RKO (cell line): ENCODE measurements at regions not wholly inside any gene's neighbourhood (a gene's known extent, or its start where the extent isn't known, plus 50 kb on each side); places are given as distances from the start of the nearest gene placed in this dataset.
"Not testable (repeated sequence)": the region's sequence is repeated elsewhere in the genome, so short reads cannot be mapped to it uniquely, and the experiment has no call there.

Experiments used
- DNase-seq: peaks from one replicate; pipeline ENCODE4 v3.0.0-alpha.2; 2016; ENCODE audit warnings: low spot score

DNA sequence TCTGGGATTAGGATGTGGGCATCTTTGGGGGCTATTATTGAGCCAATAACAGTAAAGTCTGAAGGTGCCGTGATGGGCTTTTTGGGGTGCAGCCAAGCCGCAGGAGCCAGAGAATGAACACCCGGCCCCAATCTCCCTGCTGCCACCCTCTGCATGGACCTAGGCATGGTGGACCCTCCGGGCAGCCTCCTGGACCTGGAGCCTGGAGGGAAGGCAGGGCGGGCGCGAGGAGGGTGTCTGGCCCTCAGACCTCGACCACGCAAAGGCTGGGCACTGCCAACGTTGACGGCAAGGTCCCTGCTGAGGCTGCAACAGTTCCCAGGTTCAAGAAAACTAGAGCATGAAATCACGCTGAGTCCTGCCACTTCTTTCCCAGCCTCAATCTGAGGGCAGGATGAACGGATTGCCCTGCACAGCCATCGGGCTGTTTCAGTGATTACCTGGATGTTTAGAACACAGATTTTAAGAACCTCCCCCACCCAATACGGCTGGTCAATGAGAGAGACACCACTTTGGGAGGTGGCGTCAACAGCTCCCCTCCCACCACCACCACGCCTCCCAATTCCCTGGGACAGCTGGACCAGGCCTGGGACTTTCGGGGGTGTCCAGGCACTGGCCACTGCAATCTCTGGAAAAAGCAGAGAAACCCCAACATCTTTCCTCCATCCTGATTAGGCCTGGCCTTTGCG lies 147.4 kb downstream of the NPIPB11 start:
- DNase-seq = not testable (repeated sequence)

DNA sequence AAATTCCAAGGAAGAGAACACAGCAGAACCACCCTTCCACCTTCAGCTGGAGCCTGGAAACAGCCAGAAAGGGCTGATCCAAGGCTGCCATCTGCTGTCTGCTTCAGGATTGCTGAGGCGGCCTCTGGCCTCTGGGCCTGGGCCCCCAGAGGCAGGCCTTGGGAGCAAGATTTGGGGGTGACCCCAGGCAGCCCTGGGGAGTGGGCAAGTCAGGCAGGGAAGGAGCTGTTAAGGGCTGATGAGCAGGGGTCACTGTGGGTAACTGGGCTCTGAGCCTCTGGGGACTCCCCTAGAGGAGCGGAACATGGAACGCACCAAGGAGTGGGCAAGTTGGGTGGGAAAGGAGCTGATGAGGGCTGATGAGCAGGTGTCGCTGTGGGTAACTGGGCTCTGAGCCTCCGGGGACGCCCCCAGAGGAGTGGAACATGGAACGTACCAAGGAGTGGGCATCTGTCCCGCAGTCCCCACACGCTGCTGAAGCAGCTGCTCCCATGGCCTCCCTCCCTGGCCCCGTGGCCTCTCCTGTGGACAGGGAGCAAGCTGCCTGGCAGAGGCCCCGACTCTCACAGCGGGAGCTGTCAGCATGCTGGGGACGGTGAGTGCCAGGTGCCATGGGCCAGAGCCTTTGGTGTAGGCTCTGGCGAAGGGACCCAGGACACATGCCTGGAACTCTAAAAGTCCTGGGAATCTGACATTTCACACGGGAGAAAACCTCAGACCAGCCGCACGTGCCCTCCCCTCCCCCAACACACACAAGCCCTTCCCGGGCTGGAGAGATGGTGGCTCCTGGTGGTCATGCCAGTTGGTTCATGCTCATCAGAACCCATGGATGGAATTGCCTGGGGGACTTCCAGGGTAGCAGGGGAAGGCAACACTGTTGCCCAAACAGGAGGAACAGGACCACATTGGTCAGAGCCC lies 148.8 kb downstream of the NPIPB11 start:
- not testable (repeated sequence) for DNase-seq

DNA sequence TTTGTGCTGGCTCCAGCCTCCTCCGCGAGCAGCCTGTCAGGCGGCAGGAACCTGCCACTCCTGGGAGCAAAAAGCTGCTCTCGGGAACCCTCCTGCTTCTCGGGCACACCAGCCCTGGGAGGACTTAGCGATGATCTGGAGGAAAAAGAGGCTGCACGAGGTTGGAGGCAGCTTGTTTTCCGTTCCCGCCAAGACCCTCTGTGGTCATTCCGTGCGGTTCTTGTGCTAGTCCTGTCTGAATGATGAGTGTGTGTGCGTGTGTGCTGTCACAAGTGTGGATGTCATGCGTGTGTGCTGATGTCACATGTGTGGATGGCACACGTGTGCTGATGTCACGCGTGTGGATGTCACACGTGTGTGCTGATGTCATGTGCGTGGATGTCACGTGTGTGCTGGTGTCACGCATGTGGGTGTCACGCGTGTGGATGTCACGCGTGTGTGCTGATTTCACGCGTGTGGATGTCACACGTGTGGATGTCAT lies 150.0 kb downstream of the NPIPB11 start:
- no peak for DNase-seq

DNA sequence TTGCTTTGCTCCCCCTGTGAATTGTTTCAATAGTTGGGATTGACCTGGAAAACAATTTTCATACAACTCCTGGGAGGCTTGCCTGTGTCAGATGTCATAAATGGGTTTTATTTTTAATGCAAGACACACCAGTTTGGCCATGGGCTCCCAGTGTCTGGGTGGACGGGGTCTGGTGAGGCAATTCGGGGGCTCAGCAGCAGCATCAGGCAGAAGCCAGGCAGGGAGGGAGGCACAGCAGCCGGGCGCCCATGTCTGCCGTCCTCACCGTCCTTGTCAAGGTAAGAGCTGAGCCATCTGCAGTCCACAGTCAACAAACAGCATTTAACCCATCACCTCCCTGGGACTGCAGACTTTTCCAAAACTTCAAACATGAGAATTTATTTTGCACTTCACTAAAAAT lies 150.6 kb downstream of the NPIPB11 start:
- DNase-seq = not testable (repeated sequence)

DNA sequence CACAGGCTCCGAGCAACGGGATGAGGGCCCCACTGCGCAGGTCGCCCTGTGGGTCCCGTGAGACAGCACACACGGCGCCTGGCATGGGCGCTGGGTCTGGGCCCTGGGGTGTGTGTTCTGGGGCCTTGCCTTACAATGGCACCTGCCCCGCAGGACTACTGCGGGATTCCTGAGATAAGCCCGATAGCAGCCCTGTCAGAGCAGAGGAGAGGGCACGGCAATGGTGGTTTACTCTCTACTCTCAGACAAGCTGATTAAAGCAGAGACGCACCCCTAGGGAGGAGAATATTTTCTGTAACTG lies 151.1 kb downstream of the NPIPB11 start:
- DNase-seq = not testable (repeated sequence)

DNA sequence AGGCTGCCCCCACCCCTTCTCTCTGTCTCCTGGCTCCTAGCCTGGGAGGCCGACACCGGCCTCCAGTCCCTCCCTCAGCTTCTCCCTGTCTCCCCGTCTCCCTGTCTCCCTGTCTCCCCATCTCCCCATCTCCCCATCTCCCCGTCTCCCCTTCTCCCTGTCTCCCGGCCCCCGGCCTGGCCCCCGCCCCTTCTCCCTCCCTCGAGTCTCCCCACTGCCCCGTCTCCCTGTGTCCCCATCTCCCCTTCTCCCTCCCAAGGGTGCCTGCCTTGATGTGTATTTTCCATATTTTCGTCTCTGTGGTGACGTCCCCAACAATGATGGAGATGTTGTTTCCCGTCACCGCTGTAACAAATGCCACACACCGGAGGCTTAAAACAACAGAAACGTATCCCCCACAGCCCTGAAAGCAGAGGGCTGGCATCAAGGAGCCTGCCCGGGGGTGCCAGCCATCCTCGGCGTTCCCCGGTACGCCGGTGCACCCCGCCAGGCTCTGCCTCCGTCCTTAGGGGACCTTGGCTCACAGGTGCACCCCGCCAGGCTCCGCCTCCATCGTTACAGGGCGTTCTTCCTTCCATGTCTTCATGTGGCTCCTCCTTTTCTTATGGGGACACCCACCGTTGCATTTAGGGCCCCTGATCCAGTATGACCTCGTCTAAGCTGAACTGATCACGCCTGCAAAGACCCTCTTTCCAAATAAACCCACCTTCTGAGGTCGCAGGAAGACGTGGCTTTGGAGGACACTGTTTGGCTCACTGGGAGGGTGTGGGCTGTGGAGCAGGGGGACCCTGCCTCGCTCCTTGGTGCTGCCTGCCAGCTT lies 151.6 kb downstream of the NPIPB11 start:
- DNase-seq = no peak

DNA sequence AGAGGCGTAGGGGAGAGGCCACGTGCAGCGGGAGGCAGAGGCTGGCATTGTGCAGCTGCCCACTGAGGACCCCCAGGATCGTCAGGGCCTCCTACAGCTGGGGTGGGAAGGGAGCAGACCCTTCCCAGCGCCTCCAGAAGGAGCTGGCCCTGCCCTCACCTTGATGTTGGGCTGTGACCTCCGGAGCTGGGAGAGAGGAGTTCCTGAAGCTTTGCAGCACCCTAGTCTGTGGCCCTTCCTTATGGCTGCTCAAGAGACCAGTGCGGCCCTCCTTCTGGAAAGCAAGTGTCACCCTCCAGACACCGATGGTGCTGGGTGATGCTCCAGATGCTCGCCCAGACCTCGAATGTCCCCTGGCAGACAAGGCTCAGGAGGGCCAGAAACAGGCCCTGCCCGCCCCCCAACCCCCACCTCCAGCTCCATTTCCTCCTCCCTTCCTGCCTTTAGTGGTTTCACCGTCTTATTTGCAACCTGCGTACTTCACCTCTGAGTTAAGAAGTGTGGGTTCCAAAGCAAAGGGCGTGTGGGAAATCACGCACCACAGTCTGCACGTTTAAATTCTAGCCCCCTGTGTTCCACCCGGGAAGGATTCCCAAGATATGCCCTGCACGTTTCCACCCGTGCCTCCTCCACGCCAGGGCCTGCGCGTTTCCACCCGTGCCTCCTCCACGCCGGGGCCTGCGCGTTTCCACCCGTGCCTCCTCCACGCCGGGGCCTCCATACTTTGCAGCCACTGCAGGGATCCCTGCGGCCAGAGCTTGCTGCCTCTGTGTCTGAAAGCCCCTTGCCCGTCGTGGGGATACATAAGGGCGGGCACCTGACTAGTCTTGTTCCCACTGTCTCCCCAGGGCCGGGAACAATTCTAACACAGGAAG lies 152.6 kb downstream of the NPIPB11 start:
- not testable (repeated sequence) for DNase-seq

DNA sequence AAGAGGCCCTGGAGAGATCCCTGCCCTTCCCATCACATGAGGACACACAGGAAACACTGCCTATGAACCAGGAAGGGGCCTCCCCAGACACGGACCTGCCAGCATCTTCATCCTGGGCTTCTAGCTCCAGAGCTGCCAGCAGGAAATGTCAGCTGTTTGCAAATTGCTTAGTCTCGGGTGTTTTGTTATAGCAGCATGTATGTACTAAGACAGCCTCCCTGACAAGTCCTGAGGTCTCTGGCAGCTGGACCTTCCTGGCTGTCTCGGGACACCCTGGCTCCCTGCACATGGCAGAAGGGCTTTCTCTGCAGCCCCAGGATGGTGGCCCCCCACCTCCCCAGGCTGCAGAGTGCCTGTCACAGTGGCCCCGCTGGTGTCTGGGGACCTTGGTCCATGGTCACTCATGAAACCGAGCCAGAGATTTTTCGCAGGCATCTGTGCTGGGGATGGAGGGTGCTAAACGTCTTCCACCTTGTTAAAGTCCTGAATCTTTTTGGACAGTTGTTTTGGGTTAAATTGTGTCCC lies 153.4 kb downstream of the NPIPB11 start:
- DNase-seq = not testable (repeated sequence)

DNA sequence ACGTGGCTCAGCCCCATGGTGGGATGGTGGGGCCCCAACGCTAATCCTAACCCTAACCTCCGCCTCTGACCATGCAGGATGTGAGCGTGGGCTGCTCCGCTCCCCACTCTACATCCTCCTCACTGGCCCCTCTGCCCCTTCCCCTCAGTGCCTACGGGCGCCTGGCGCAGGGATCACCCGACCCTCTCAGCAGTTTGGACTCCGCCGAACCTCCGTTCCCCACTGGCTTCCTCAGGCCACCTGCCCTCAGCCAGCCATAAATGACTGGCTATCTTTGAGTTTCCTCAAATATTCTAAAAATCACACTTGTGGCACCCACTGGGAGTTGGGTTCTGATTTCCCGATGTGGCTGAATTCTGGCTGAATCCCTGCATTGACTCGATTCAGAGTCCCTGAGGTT lies 154.2 kb downstream of the NPIPB11 start:
- not testable (repeated sequence) for DNase-seq

DNA sequence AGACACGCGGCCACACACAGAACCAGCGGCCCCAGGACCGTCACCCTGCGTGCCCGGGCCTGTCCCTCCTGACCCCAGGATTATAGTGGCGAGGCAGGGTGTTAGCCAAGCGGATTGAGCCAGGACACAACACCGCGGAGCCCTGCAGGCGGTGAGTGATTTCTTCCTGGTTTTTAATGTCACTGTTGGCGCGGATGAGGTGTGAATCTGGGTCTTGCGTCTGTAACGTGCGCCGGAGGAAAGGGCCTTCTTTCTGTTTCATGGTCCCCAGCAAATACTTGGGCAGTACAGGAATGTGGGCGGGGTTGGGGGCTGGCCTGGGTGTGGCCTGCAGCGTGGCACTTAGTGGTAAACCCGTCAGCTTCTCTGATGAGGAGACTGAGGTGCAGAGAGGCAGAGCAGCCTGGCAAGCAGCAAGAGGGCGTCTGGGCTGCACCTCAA lies 154.9 kb downstream of the NPIPB11 start:
- not testable (repeated sequence) for DNase-seq

DNA sequence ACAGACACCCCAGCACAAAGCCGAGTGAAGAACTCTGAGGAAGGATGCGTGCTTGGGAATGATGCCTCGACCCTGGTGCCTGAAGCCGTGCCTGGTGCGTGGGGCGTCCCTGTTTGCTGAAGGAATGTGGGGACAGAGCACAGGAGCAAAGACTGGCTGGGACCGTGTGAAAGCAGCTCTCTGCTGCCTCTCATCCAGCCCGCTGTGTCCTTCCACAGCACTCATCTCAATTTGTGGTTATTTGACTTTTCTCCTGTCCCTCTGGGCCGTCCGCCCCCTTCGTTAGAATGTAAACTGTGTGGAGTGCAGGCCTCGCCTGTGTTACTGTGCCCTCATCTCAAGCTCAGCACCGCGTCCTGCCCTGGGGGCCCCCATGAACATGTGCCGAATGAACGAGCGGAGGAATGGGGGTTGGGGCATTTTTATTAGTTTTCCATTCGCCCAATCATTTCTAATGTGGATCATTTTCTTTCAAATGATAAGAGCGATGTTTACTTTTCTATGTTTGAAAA lies 155.5 kb downstream of the NPIPB11 start:
- DNase-seq = not testable (repeated sequence)

DNA sequence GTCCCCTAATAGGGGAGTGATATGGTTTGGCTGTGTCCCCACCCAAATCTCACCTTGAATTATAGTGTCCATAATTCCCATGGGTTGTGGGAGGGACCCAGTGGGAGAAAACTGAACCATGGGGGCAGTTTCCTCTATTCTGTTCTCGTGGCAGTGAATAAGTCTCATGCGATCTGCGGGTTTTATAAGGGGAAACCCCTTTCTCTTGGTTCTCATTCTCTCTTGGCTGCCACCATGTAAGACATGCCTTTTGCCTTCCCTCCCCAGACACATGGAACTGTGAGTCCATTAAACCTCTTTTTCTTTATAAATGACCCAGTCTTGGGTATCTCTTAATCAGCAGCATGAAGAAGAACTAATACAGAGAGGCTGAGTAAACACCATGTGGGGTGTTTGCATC lies 156.0 kb downstream of the NPIPB11 start:
- DNase-seq = not testable (repeated sequence)

DNA sequence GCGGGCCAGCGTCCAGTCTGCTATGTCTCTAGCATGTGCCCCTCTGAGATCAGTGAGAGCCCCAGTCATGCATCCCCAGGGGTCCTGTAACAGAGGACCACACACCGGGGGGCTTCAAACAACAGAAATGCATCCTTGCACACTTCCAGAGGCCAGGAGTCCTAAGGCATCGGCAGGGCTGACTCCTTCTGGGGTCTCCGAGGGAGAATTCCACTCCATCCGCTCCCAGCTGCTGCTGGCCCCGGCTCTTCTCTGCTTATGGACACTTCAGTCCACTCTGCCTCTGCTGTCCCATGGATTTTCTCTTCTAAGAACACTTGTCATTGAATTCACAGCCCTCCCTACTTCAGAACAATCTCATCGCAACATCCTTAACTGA lies 157.6 kb downstream of the NPIPB11 start:
- DNase-seq = not testable (repeated sequence)

DNA sequence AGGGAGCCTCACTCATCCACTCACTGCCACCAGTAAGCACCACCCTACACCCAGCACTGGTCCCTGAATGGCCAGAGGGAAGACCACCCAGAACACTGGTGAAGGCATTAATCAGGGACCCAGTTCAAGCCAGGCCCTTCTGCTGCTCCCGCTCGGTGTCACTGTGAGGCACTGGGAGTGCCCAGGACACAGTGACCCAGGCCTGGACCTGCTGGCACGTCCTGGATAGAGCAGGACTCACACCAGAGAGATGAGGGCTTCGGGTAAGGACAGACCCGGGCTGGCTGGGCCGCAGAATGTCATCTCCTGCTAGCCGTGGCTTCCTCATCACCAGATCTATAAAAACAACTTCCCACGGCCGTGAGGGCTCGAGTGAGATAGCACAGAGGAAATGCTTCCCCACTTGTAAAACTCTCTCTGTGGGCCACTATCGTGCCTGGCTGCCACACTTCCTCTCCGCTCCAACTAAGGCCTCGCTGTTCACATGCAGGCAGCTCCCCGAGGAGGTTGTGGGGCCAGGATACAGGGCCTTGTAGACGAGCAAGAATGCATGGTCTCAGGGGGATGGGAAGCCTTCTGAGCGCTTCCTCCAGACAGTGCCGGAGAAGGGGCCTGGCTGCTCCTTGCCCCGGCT lies 158.1 kb downstream of the NPIPB11 start:
- DNase-seq = not testable (repeated sequence)

DNA sequence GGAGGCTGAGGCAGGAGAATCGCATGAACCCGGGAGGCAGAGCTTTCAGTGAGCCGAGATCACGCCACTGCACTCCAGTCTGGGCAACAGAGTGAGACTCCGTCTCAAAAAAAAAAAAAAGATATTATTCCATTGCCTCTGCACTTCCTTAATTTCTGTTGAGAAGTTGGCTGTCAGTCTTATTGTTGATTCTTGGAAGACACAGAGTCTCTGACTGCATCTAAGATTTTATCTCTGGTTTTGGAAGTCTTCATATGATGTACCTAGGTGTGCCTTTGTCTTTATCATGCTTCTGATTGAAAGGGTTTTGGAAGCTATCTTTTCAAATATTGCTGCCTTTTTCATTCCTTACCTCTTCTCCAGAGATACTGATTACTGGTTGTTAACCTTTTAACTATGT lies 160.4 kb downstream of the NPIPB11 start:
- DNase-seq = not testable (repeated sequence)

DNA sequence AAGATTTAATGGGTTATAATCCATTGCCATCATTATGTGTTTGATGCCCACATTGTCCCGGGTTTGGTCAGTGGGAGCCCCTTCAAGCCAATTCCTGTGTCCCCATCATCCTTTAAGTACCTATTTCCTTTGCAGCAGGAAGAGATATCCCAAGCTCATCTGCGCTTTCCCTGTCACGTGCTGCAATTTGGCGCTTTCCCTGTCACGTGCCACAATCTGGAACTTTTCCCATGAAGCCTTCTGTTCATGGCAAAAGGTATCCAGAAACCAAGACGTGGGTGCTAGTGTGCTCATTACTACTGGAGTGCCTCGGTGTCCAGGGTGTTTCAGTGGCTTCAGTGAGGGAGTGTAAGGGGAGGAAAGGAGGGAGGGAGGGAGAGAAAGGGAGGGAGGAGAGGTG lies 168.5 kb downstream of the NPIPB11 start:
- no peak for DNase-seq

DNA sequence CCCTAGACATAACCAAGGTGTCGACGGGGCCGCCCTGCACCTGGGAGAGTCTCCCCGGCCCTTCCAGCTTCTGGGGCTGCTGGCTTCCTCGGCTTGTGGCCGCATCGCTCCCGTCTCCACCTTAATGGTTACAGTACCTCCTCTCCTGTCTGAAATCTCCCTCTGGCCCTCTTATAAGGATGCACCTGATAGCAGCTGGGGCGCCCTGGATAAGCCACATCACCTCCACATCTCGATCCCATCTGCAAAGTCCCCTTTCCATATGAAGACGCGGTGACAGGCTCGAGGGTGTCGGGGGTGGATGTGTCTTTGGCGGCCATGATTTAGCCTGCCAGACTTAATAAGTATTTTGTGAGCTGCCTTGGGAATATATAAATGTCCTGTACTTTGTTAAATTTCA lies 169.0 kb downstream of the NPIPB11 start:
- not testable (repeated sequence) for DNase-seq

DNA sequence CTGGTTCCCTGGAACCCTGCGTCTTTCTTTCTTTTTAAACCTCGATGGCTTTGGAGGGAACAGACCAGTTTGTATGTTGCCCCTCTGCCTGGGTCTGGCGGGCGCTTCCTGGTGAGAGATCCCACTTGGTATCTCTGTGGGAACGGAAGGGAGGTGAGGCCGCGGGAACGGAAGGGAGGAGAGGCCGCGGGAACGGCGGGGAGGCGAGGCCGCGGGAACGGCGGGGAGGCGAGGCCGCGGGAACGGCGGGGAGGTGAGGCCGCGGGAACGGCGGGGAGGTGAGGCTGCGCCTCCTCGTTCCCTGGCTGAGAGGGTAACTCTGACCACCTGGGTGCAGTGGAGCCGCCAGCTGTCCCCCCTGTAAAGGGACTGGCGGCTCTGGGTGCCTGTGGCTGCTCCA lies 169.5 kb downstream of the NPIPB11 start:
- not testable (repeated sequence) for DNase-seq

DNA sequence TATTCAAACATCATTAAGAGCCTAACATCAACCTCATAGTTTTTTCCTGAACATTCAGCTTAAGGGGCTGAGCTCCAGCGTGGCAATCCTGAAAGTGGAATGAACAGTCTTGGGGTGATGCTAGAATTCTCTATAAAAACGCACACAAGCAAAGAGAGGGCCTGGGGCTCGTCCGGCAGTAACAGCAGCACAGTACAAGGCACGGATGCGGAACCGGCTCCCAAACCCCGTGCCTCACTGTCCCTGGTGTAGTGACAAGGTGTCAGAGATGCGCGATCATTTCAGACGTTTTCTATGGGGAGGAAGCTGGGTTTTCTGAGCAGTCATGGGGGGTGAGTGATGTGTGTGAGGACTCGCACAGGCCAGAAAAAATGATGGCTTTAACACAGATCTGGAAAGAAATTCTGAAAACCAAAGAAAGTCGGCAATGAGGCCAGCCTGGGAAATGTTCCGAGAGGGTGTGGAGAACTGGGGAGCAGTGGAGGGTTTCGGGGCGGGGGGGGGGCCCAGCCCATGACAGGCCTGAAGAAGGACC lies 170.6 kb downstream of the NPIPB11 start:
- DNase-seq = not testable (repeated sequence)
